A673 (cell line): ENCODE measurements at regions not wholly inside any gene's neighbourhood (a gene's known extent, or its start where the extent isn't known, plus 50 kb on each side); places are given as distances from the start of the nearest gene placed in this dataset.

ENCODE experiments used
- BruUV-seq: library from RNA; stranded (reverse); fragments of 400-500 nt; replicated peaks from 2 replicates; lab custom pipeline; 2021; lab: Mats Ljungman, UMichigan
- CTCF ChIA-PET: fragments of 300-600 bp; sonication (Branson Sonifier 250); formaldehyde crosslinking; loops from one replicate; lab custom pipeline; 2022; ENCODE audit warnings: antibody characterized with exemption; lab: Charles Lee
- POLR2A ChIA-PET: fragments of 300-600 bp; sonication (Branson Sonifier 250); formaldehyde crosslinking; loops from one replicate; lab custom pipeline; 2022; ENCODE audit warnings: antibody characterized with exemption; ENCODE audit not compliant: low non-redundant PET; lab: Charles Lee
- DNase-seq: peaks from one replicate; pipeline ENCODE4 v3.0.0-alpha.2; 2015; ENCODE audit warnings: low spot score
- H3K27ac ChIP-seq: fragments of 200-600 bp; sonication (generic); 2 replicates; pipeline ENCODE4 v1.5.1; 2016; ENCODE audit warnings: mixed run types, low read depth, mild to moderate bottlenecking, mixed read lengths, antibody characterized with exemption, low read length; ENCODE audit not compliant: poor library complexity, severe bottlenecking
- H3K27me3 ChIP-seq: fragments of 200-600 bp; sonication (generic); replicated peaks from 2 replicates; pipeline ENCODE4 v1.6.1; 2017; ENCODE audit warnings: mixed run types, low read depth, mild to moderate bottlenecking, mixed read lengths, antibody characterized with exemption, low read length; ENCODE audit not compliant: insufficient read depth, poor library complexity
- H3K36me3 ChIP-seq: fragments of 200-600 bp; sonication (generic); 2 replicates; pipeline ENCODE4 v1.6.1; 2016; ENCODE audit warnings: mixed run types, mild to moderate bottlenecking, mixed read lengths, antibody characterized with exemption, low read length; ENCODE audit not compliant: insufficient read depth, poor library complexity, severe bottlenecking
- H3K4me1 ChIP-seq: fragments of 200-600 bp; sonication (generic); 2 replicates; pipeline ENCODE4 v1.6.1; 2017; ENCODE audit warnings: mixed run types, mild to moderate bottlenecking, mixed read lengths, antibody characterized with exemption, low read length; ENCODE audit not compliant: insufficient read depth, poor library complexity, severe bottlenecking
- H3K4me3 ChIP-seq: fragments of 200-600 bp; sonication (generic); 2 replicates; pipeline ENCODE4 v1.5.1; 2016; ENCODE audit warnings: low read depth, mixed run types, mild to moderate bottlenecking, mixed read lengths, low read length; ENCODE audit not compliant: poor library complexity, severe bottlenecking
- H3K9me3 ChIP-seq: fragments of 200-600 bp; sonication (generic); 2 replicates; pipeline ENCODE4 v1.6.1; 2016; ENCODE audit warnings: mixed run types, low read depth, mild to moderate bottlenecking, mixed read lengths, antibody characterized with exemption, low read length; ENCODE audit not compliant: poor library complexity, severe bottlenecking
- CTCF ChIP-seq: fragments of 300-800, 200-600 bp; sonication (generic); conservative IDR thresholded peaks from 2 replicates; pipeline ENCODE4 v1.5.1; 2017; ENCODE audit warnings: low read depth, mild to moderate bottlenecking, antibody characterized with exemption, low read length, moderate library complexity, mixed read lengths
- EZH2 ChIP-seq: fragments of 200-600 bp; sonication (generic); IDR thresholded peaks from 2 replicates; pipeline ENCODE4 v1.6.1; 2017; ENCODE audit warnings: borderline replicate concordance, low read depth, mild to moderate bottlenecking, mixed read lengths, antibody characterized with exemption, low read length; ENCODE audit not compliant: poor library complexity, severe bottlenecking
- intact Hi-C: fragments of 100-400 bp; cut with micrococcal nuclease; formaldehyde crosslinking; loops from one replicate; pipeline ENCODE4 v1.10.0; 2022; ENCODE audit not compliant: unreplicated experiment

- ChIA-PET CTCF (no interaction called here), POLR2A (no interaction called here)
- no TSS peak for BruUV-seq
- intact Hi-C loops, result no loop called here
- Histone ChIP-seq H3K4me1 (no peaks in the 10 kb centered on the region), H3K27me3 (no peaks in the 10 kb centered on the region), H3K27ac (no peak overlapping the region), H3K36me3 (no peaks in the 10 kb centered on the region), H3K4me3 (no peak overlapping the region), H3K9me3 (no peaks in the 10 kb centered on the region)
- no peak for TF ChIP-seq CTCF
- TF ChIP-seq EZH2, result no peak
- DNase-seq, result no peak
Measured at GRCh38 chr6:4191271-4191721, 55.9 kb upstream of the ECI2 start.

GRCh38 chr6:4189249-4189648, 53.9 kb upstream of the ECI2 start:
- BruUV-seq, result no TSS peak
- POLR2A ChIA-PET, result no interaction called here
- intact Hi-C loops, result no loop called here
- no peaks in the 10 kb centered on the region for H3K9me3 ChIP-seq
- TF ChIP-seq EZH2, result no peak
- TF ChIP-seq CTCF, result no peak
- H3K4me3 ChIP-seq, result no peak overlapping the region
- CTCF ChIA-PET, result no interaction called here
- H3K27ac ChIP-seq, result no peak overlapping the region
- H3K36me3 ChIP-seq, result no peaks in the 10 kb centered on the region
- no peaks in the 10 kb centered on the region for H3K4me1 ChIP-seq
- no peak for DNase-seq
- H3K27me3 ChIP-seq, result no peaks in the 10 kb centered on the region

GRCh38 chr6:4188801-4189200, 53.4 kb upstream of the ECI2 start:
- Histone ChIP-seq H3K36me3 (no peaks in the 10 kb centered on the region), H3K4me3 (no peak overlapping the region), H3K4me1 (no peaks in the 10 kb centered on the region), H3K9me3 (no peaks in the 10 kb centered on the region), H3K27ac (no peak overlapping the region), H3K27me3 (no peaks in the 10 kb centered on the region)
- ChIA-PET CTCF (no interaction called here), POLR2A (no interaction called here)
- intact Hi-C loops, result no loop called here
- no peak for TF ChIP-seq EZH2
- no peak for TF ChIP-seq CTCF
- DNase-seq, result no peak
- BruUV-seq, result no TSS peak
